Superior temporal gyrus (tissue), 1 donor: ENCODE measurements at regions not wholly inside any gene's neighbourhood (a gene's known extent, or its start where the extent isn't known, plus 50 kb on each side); places are given as distances from the start of the nearest gene placed in this dataset.

ENCODE experiments used
- DNase-seq: peaks from one replicate; pipeline ENCODE4 v3.0.0-alpha.2; 2016; ENCODE audit errors: extremely low spot score

GRCh38 chr17:69828087-69828486 is 246.9 kb upstream of the KCNJ16 start:
- no peak for DNase-seq

- DNase-seq = no peak
These were observed 240.5 kb upstream of the KCNJ16 start for GRCh38 chr17:69834494-69834893.

GRCh38 chr17:69851736-69852135 is 223.3 kb upstream of the KCNJ16 start:
- no peak for DNase-seq

- no peak for DNase-seq
These were observed 221.3 kb upstream of the KCNJ16 start for GRCh38 chr17:69853541-69854224.

GRCh38 chr17:69854225-69854780 is 220.7 kb upstream of the KCNJ16 start:
- no peak for DNase-seq

GRCh38 chr17:69856946-69857345 is 218.1 kb upstream of the KCNJ16 start:
- DNase-seq = no peak

- no peak for DNase-seq
These were observed 217.6 kb upstream of the KCNJ16 start for GRCh38 chr17:69857412-69857835.

- DNase-seq = no peak
These were observed 216.6 kb upstream of the KCNJ16 start for GRCh38 chr17:69858460-69858859.

- DNase-seq = no peak
These were observed 214.8 kb upstream of the KCNJ16 start for GRCh38 chr17:69860142-69860680.

- DNase-seq = no peak
These were observed 210.6 kb upstream of the KCNJ16 start for GRCh38 chr17:69864462-69864861.

GRCh38 chr17:69869667-69870066 is 205.4 kb upstream of the KCNJ16 start:
- DNase-seq = no peak

GRCh38 chr17:69870091-69870530 is 204.9 kb upstream of the KCNJ16 start:
- no peak for DNase-seq

GRCh38 chr17:69870751-69871199 is 204.2 kb upstream of the KCNJ16 start:
- DNase-seq = no peak

GRCh38 chr17:69871318-69871717 is 203.7 kb upstream of the KCNJ16 start:
- no peak for DNase-seq

GRCh38 chr17:69872675-69873262 is 202.3 kb upstream of the KCNJ16 start:
- no peak for DNase-seq

GRCh38 chr17:69874175-69874670 is 200.8 kb upstream of the KCNJ16 start:
- DNase-seq = no peak

- DNase-seq = no peak
These were observed 198.3 kb upstream of the KCNJ16 start for GRCh38 chr17:69876757-69877156.

- no peak for DNase-seq
These were observed 196.4 kb upstream of the KCNJ16 start for GRCh38 chr17:69878661-69879060.

- DNase-seq = no peak
These were observed 195.4 kb upstream of the KCNJ16 start for GRCh38 chr17:69879576-69879975.

- DNase-seq = no peak
These were observed 194.4 kb upstream of the KCNJ16 start for GRCh38 chr17:69880591-69881112.

- DNase-seq = no peak
These were observed 192.7 kb upstream of the KCNJ16 start for GRCh38 chr17:69882281-69882680.

- no peak for DNase-seq
These were observed 191.9 kb upstream of the KCNJ16 start for GRCh38 chr17:69883120-69883519.
